C4-2B (cell line): ENCODE measurements at regions not wholly inside any gene's neighbourhood (a gene's known extent, or its start where the extent isn't known, plus 50 kb on each side); places are given as distances from the start of the nearest gene placed in this dataset.

ENCODE experiments used
- H3K27ac ChIP-seq: fragments of 450-650 bp; 2 replicates; pipeline ENCODE4 v1.5.1; 2017
- CTCF ChIP-seq: fragments of 450-650 bp; conservative IDR thresholded peaks from 2 replicates; pipeline ENCODE4 v1.5.1; 2017; ENCODE audit warnings: mild to moderate bottlenecking
- ZFX ChIP-seq: fragments of 450-650 bp; IDR thresholded peaks from 2 replicates; pipeline ENCODE4 v1.6.1; 2017

- H3K27ac ChIP-seq = no peak overlapping the region
- no peak for TF ChIP-seq ZFX
- TF ChIP-seq CTCF = no peak
Measured at GRCh38 chr19:31121501-31121900, 227.7 kb downstream of the TSHZ3 start.

GRCh38 chr19:31120952-31121351, 228.3 kb downstream of the TSHZ3 start:
- no peak overlapping the region for H3K27ac ChIP-seq
- no peak for TF ChIP-seq CTCF
- no peak for TF ChIP-seq ZFX

GRCh38 chr19:31119951-31120690, 229.1 kb downstream of the TSHZ3 start:
- TF ChIP-seq ZFX (no peak), CTCF (no peak)

GRCh38 chr19:31118986-31119385, 230.2 kb downstream of the TSHZ3 start:
- TF ChIP-seq ZFX (no peak), CTCF (no peak)
- H3K27ac ChIP-seq = no peak overlapping the region

More at GRCh38 chr19:31119951-31120690, 229.1 kb downstream of the TSHZ3 start:
- no peak overlapping the region for H3K27ac ChIP-seq

- TF ChIP-seq CTCF = no peak
- no peak for TF ChIP-seq ZFX
- no peak overlapping the region for H3K27ac ChIP-seq
Measured at GRCh38 chr19:31118287-31118955, 230.8 kb downstream of the TSHZ3 start.

- TF ChIP-seq CTCF (no peak), ZFX (no peak)
- H3K27ac ChIP-seq = no peak overlapping the region
Measured at GRCh38 chr19:31114585-31114984, 234.7 kb downstream of the TSHZ3 start.

- no peak for TF ChIP-seq ZFX
- no peak for TF ChIP-seq CTCF
- H3K27ac ChIP-seq = peak overlapping the region; percentile 18; the same call in 1 of the 2 replicates
Measured at GRCh38 chr19:31113293-31113692, 235.9 kb downstream of the TSHZ3 start.
